ENCODE measurements at regions not wholly inside any gene's neighbourhood (a gene's known extent, or its start where the extent isn't known, plus 50 kb on each side); places are given as distances from the start of the nearest gene placed in this dataset.
"Not testable (repeated sequence)": the region's sequence is repeated elsewhere in the genome, so short reads cannot be mapped to it uniquely, and the experiment has no call there.

GRCh38 chr4:154119317-154119716 is 330.4 kb upstream of the SFRP2 start:
- TF ChIP-seq EZH2phosphoT487 (IDR thresholded peaks at IDR 0.05; ENCODE audit: borderline replicate concordance, low read depth, low read length) (no peak), CTCF (conservative IDR thresholded peaks at IDR 0.05; ENCODE audit: low read length) (no peak)
- Histone ChIP-seq H3K79me2 (ENCODE audit: insufficient read depth, low read depth, low read length) (no peaks in the 10 kb centered on the region), H3K4me3 (ENCODE audit: low read depth, low read length, poor library complexity, severe bottlenecking) (no peak overlapping the region), H3K9me2 (ENCODE audit: insufficient read depth, low read length) (no peaks in the 10 kb centered on the region), H3K36me3 (ENCODE audit: insufficient read depth, low read length) (no peaks in the 10 kb centered on the region), H2AFZ (ENCODE audit: low read length) (no peak overlapping the region), H3K4me2 (ENCODE audit: low read length) (no peak overlapping the region), H4K20me1 (ENCODE audit: insufficient read depth, low read length) (no peaks in the 10 kb centered on the region), H3K27ac (ENCODE audit: low read depth, low read length, poor library complexity, severe bottlenecking) (no peak overlapping the region), H3K9me3 (ENCODE audit: low read length) (no peaks in the 10 kb centered on the region), H3K4me1 (ENCODE audit: insufficient read depth, low read length, poor library complexity, severe bottlenecking) (no peaks in the 10 kb centered on the region)
- no TSS peak for BruUV-seq (replicated peaks)
- DNase-seq (ENCODE audit: low spot score): no peak
- ChIA-PET POLR2A (no interaction called here), CTCF (ENCODE audit: unreplicated experiment) (no interaction called here)
- intact Hi-C loops (cut with micrococcal nuclease; ENCODE audit: unreplicated experiment): no loop called here

- H3K9me2 ChIP-seq (ENCODE audit: insufficient read depth, low read length); POLR2A ChIA-PET; H3K36me3 ChIP-seq (ENCODE audit: insufficient read depth, low read length); H4K20me1 ChIP-seq (ENCODE audit: insufficient read depth, low read length); CTCF ChIA-PET (ENCODE audit: unreplicated experiment); H3K9me3 ChIP-seq (ENCODE audit: low read length); H3K79me2 ChIP-seq (ENCODE audit: insufficient read depth, low read depth, low read length); H3K4me2 ChIP-seq (ENCODE audit: low read length); DNase-seq (ENCODE audit: low spot score); H3K4me1 ChIP-seq (ENCODE audit: insufficient read depth, low read length, poor library complexity, severe bottlenecking); H3K27ac ChIP-seq (ENCODE audit: low read depth, low read length, poor library complexity, severe bottlenecking); intact Hi-C loops (cut with micrococcal nuclease; ENCODE audit: unreplicated experiment); H2AFZ ChIP-seq (ENCODE audit: low read length); BruUV-seq (replicated peaks); H3K4me3 ChIP-seq (ENCODE audit: low read depth, low read length, poor library complexity, severe bottlenecking): not testable (repeated sequence)
Observed at GRCh38 chr4:154117726-154118125, 328.8 kb upstream of the SFRP2 start.

GRCh38 chr4:154107337-154107736 is 318.5 kb upstream of the SFRP2 start:
- intact Hi-C loops (cut with micrococcal nuclease; ENCODE audit: unreplicated experiment): no loop called here

More at GRCh38 chr4:154107337-154107736, 318.5 kb upstream of the SFRP2 start:
- no peaks in the 10 kb centered on the region for H4K20me1 ChIP-seq (ENCODE audit: insufficient read depth, low read length)
- H3K79me2 ChIP-seq (ENCODE audit: insufficient read depth, low read depth, low read length): no peaks in the 10 kb centered on the region
- no peak overlapping the region for H3K27ac ChIP-seq (ENCODE audit: low read depth, low read length, poor library complexity, severe bottlenecking)
- ChIA-PET POLR2A (no interaction called here), CTCF (ENCODE audit: unreplicated experiment) (no interaction called here)
- TF ChIP-seq EZH2phosphoT487 (IDR thresholded peaks at IDR 0.05; ENCODE audit: borderline replicate concordance, low read depth, low read length) (no peak), CTCF (conservative IDR thresholded peaks at IDR 0.05; ENCODE audit: low read length) (no peak)
- no peak overlapping the region for H3K4me3 ChIP-seq (ENCODE audit: low read depth, low read length, poor library complexity, severe bottlenecking)
- H3K36me3 ChIP-seq (ENCODE audit: insufficient read depth, low read length): no peaks in the 10 kb centered on the region
- BruUV-seq (replicated peaks): no TSS peak
- H3K9me2 ChIP-seq (ENCODE audit: insufficient read depth, low read length): no peaks in the 10 kb centered on the region
- H3K9me3 ChIP-seq (ENCODE audit: low read length): no peaks in the 10 kb centered on the region
- DNase-seq (ENCODE audit: low spot score): no peak
- no peak overlapping the region for H3K4me2 ChIP-seq (ENCODE audit: low read length)
- no peak overlapping the region for H2AFZ ChIP-seq (ENCODE audit: low read length)
- no peaks in the 10 kb centered on the region for H3K4me1 ChIP-seq (ENCODE audit: insufficient read depth, low read length, poor library complexity, severe bottlenecking)

All from OCI-LY7 (cell line).